ENCODE measurements at regions not wholly inside any gene's neighbourhood (a gene's known extent, or its start where the extent isn't known, plus 50 kb on each side); places are given as distances from the start of the nearest gene placed in this dataset.

GRCh38 chr20:11077226-11077625 lies 403.4 kb upstream of the JAG1 start:
- no peak for TF ChIP-seq CTCF (IDR thresholded peaks at IDR 0.05; ENCODE audit: insufficient read depth, low read length)
- H3K4me3 ChIP-seq (ENCODE audit: low read depth, low read length): no peak overlapping the region
- no peak for DNase-seq (ENCODE audit: low read depth)

GRCh38 chr20:11080010-11080409 lies 406.2 kb upstream of the JAG1 start:
- TF ChIP-seq CTCF (IDR thresholded peaks at IDR 0.05; ENCODE audit: insufficient read depth, low read length): no peak
- H3K4me3 ChIP-seq (ENCODE audit: low read depth, low read length): no peak overlapping the region
- DNase-seq (ENCODE audit: low read depth): no peak

GRCh38 chr20:11080781-11081377 lies 407.1 kb upstream of the JAG1 start:
- H3K4me3 ChIP-seq (ENCODE audit: low read depth, low read length): no peak overlapping the region
- no peak for DNase-seq (ENCODE audit: low read depth)
- TF ChIP-seq CTCF (IDR thresholded peaks at IDR 0.05; ENCODE audit: insufficient read depth, low read length): no peak

GRCh38 chr20:11083841-11084240 lies 410.0 kb upstream of the JAG1 start:
- DNase-seq (ENCODE audit: low read depth): no peak
- H3K4me3 ChIP-seq (ENCODE audit: low read depth, low read length): no peak overlapping the region
- TF ChIP-seq CTCF (IDR thresholded peaks at IDR 0.05; ENCODE audit: insufficient read depth, low read length): no peak

GRCh38 chr20:11084508-11084907 lies 410.7 kb upstream of the JAG1 start:
- no peak for DNase-seq (ENCODE audit: low read depth)
- no peak overlapping the region for H3K4me3 ChIP-seq (ENCODE audit: low read depth, low read length)
- TF ChIP-seq CTCF (IDR thresholded peaks at IDR 0.05; ENCODE audit: insufficient read depth, low read length): no peak

- no peak overlapping the region for H3K4me3 ChIP-seq (ENCODE audit: low read depth, low read length)
- TF ChIP-seq CTCF (IDR thresholded peaks at IDR 0.05; ENCODE audit: insufficient read depth, low read length): no peak
- no peak for DNase-seq (ENCODE audit: low read depth)
These were observed 413.2 kb upstream of the JAG1 start for GRCh38 chr20:11086970-11087369.

- no peak for TF ChIP-seq CTCF (IDR thresholded peaks at IDR 0.05; ENCODE audit: insufficient read depth, low read length)
- H3K4me3 ChIP-seq (ENCODE audit: low read depth, low read length): no peak overlapping the region
- no peak for DNase-seq (ENCODE audit: low read depth)
These were observed 417.0 kb upstream of the JAG1 start for GRCh38 chr20:11090751-11091150.

Measured in fibroblast of the aortic adventitia (primary cell).